ENCODE measurements at regions not wholly inside any gene's neighbourhood (a gene's known extent, or its start where the extent isn't known, plus 50 kb on each side); places are given as distances from the start of the nearest gene placed in this dataset.

GRCh38 chr4:182085051-182085480 lies 158.1 kb upstream of the TENM3 start:
- TF ChIP-seq, protein P1, sequence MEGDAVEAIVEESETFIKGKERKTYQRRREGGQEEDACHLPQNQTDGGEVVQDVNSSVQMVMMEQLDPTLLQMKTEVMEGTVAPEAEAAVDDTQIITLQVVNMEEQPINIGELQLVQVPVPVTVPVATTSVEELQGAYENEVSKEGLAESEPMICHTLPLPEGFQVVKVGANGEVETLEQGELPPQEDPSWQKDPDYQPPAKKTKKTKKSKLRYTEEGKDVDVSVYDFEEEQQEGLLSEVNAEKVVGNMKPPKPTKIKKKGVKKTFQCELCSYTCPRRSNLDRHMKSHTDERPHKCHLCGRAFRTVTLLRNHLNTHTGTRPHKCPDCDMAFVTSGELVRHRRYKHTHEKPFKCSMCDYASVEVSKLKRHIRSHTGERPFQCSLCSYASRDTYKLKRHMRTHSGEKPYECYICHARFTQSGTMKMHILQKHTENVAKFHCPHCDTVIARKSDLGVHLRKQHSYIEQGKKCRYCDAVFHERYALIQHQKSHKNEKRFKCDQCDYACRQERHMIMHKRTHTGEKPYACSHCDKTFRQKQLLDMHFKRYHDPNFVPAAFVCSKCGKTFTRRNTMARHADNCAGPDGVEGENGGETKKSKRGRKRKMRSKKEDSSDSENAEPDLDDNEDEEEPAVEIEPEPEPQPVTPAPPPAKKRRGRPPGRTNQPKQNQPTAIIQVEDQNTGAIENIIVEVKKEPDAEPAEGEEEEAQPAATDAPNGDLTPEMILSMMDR (IDR thresholded peaks at IDR 0.05) = no peak
- TF ChIP-seq EP300 (IDR thresholded peaks at IDR 0.05) = no peak
